WTC11 (cell line): ENCODE measurements at regions not wholly inside any gene's neighbourhood (a gene's known extent, or its start where the extent isn't known, plus 50 kb on each side); places are given as distances from the start of the nearest gene placed in this dataset.

Source experiments
- ATAC-seq: fragments of 200-7000 bp; cut with Tn5 transposase; 2 replicates; pipeline ENCODE4 v1.10.0; 2021; ENCODE audit warnings: mild to moderate bottlenecking, moderate library complexity
- CTCF ChIA-PET: fragments of 300-600 bp; sonication (Branson Sonifier 250); formaldehyde crosslinking; loops from one replicate; lab custom pipeline; 2021; ENCODE audit warnings: antibody characterized with exemption; lab: Charles Lee
- POLR2A ChIA-PET: fragments of 350-600 bp; sonication (Branson Sonifier 250); formaldehyde crosslinking; loops from one replicate; lab custom pipeline; 2021; ENCODE audit warnings: antibody characterized with exemption; lab: Charles Lee
- DNase-seq: peaks from one replicate; pipeline ENCODE4 v3.0.0; 2021; ENCODE audit warnings: low spot score
- H3K27ac Mint-ChIP-seq: 2 replicates; pipeline ENCODE4 v1.8.0; 2021; ENCODE audit warnings: mixed read lengths
- H3K27me3 Mint-ChIP-seq: 2 replicates; pipeline ENCODE4 v1.8.0; 2021; ENCODE audit warnings: low read depth, mild to moderate bottlenecking, moderate library complexity, mixed read lengths
- H3K36me3 Mint-ChIP-seq: 2 replicates; pipeline ENCODE4 v1.8.0; 2021; ENCODE audit warnings: mixed read lengths
- H3K4me1 Mint-ChIP-seq: 2 replicates; pipeline ENCODE4 v1.8.0; 2022; ENCODE audit warnings: mixed read lengths
- H3K4me3 Mint-ChIP-seq: 2 replicates; pipeline ENCODE4 v1.8.0; 2021; ENCODE audit warnings: mild to moderate bottlenecking, moderate library complexity, mixed read lengths
- H3K9me3 Mint-ChIP-seq: 2 replicates; pipeline ENCODE4 v1.8.0; 2021; ENCODE audit warnings: mixed read lengths
- ARID4B ChIP-seq: sonication (generic); formaldehyde crosslinking; IDR thresholded peaks from 2 replicates; pipeline ENCODE4 v1.8.0; 2023; ENCODE audit warnings: missing genetic modification reagents, mild to moderate bottlenecking, borderline replicate concordance
- CDX4 ChIP-seq: fragments of 250-450 bp; sonication (Bioruptor Pico); IDR thresholded peaks from 2 replicates; pipeline ENCODE4 v1.9.0; 2021; ENCODE audit warnings: moderate library complexity, mild to moderate bottlenecking, inconsistent platforms, borderline replicate concordance
- FOXP1 ChIP-seq: sonication (generic); formaldehyde crosslinking; IDR thresholded peaks from 2 replicates; pipeline ENCODE4 v1.8.0; 2022; ENCODE audit warnings: missing genetic modification reagents, mild to moderate bottlenecking, moderate library complexity, borderline replicate concordance
- HMGXB4 ChIP-seq: sonication (generic); formaldehyde crosslinking; IDR thresholded peaks from 2 replicates; pipeline ENCODE4 v1.8.1; 2023; ENCODE audit warnings: mild to moderate bottlenecking, moderate library complexity, missing genetic modification reagents
- IRF2 ChIP-seq: sonication (generic); formaldehyde crosslinking; IDR thresholded peaks from 2 replicates; pipeline ENCODE4 v1.8.0; 2022; ENCODE audit warnings: low read depth, missing genetic modification reagents, borderline replicate concordance
- MXD4 ChIP-seq: fragments of 250-450 bp; sonication (Bioruptor Pico); IDR thresholded peaks from 2 replicates; pipeline ENCODE4 v1.8.0; 2021; ENCODE audit warnings: mild to moderate bottlenecking, moderate library complexity, borderline replicate concordance
- NFYB ChIP-seq: sonication (generic); formaldehyde crosslinking; conservative IDR thresholded peaks from 2 replicates; pipeline ENCODE4 v1.8.0; 2022; ENCODE audit warnings: low read depth, missing genetic modification reagents
- SMAD3 ChIP-seq: sonication (generic); formaldehyde crosslinking; IDR thresholded peaks from 2 replicates; pipeline ENCODE4 v1.8.0; 2022; ENCODE audit warnings: missing genetic modification reagents, mild to moderate bottlenecking, borderline replicate concordance
- SOX15 ChIP-seq: fragments of 250-450 bp; sonication (Bioruptor Pico); IDR thresholded peaks from 2 replicates; pipeline ENCODE4 v1.9.0; 2021; ENCODE audit warnings: mild to moderate bottlenecking
- ZBTB43 ChIP-seq: sonication (generic); formaldehyde crosslinking; IDR thresholded peaks from 2 replicates; pipeline ENCODE4 v1.8.1; 2023; ENCODE audit warnings: mild to moderate bottlenecking, missing genetic modification reagents
- ZMAT4 ChIP-seq: fragments of 250-450 bp; sonication (Bioruptor Pico); IDR thresholded peaks from 2 replicates; pipeline ENCODE4 v1.9.0; 2021; ENCODE audit warnings: mild to moderate bottlenecking
- ZNF138 ChIP-seq: sonication (generic); formaldehyde crosslinking; conservative IDR thresholded peaks from 2 replicates; pipeline ENCODE4 v1.8.1; 2022; ENCODE audit warnings: mild to moderate bottlenecking, moderate library complexity, missing genetic modification reagents
- ZNF396 ChIP-seq: fragments of 250-450 bp; sonication (Bioruptor Pico); IDR thresholded peaks from 2 replicates; pipeline ENCODE4 v1.8.0; 2021; ENCODE audit warnings: mild to moderate bottlenecking, moderate library complexity, borderline replicate concordance
- ZNF423 ChIP-seq: fragments of 250-450 bp; sonication (Bioruptor Pico); IDR thresholded peaks from 2 replicates; pipeline ENCODE4 v2.1.2; 2022; ENCODE audit warnings: mild to moderate bottlenecking, moderate library complexity
- ZNF671 ChIP-seq: fragments of 250-450 bp; sonication (Bioruptor Pico); IDR thresholded peaks from 2 replicates; pipeline ENCODE4 v1.8.0; 2021; ENCODE audit warnings: mild to moderate bottlenecking
- TF ChIP-seq, protein P1 (sequence below): sonication (generic); formaldehyde crosslinking; IDR thresholded peaks from 2 replicates; pipeline ENCODE4 v1.8.1; 2023; ENCODE audit warnings: mild to moderate bottlenecking, missing genetic modification reagents
- TF ChIP-seq, protein P2 (sequence below): sonication (generic); formaldehyde crosslinking; IDR thresholded peaks from 2 replicates; pipeline ENCODE4 v1.8.1; 2022; ENCODE audit warnings: mild to moderate bottlenecking, missing genetic modification reagents, moderate library complexity, borderline replicate concordance
- TF ChIP-seq, protein P3 (sequence below): sonication (generic); formaldehyde crosslinking; IDR thresholded peaks from 2 replicates; pipeline ENCODE4 v1.8.0; 2023; ENCODE audit warnings: missing genetic modification reagents

DNA sequence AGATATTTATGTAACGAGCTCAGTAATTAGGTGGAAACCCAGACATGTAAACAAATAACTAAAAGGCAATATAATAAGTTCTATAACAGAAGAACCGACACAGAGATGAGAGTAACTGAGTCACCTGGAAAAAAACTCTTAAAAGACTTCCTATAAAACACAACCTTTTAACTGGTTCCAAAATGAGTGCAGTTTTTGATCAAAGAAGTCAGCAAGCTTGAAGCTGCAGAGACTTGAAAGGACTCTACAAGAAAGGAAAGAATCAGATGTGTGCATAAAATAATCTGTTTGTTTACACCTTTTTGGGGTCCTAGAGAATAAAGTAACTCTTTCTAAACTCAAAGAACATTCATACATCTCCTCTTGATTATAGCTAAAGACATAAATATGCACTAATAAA is 560.4 kb upstream of the CCDC54 start (continued):
- TF ChIP-seq ARID4B (CRISPR knock-in tag) (no peak), SOX15 (CRISPR knock-in tag) (no peak), ZNF671 (CRISPR knock-in tag) (no peak), ZNF138 (CRISPR knock-in tag) (no peak), MXD4 (CRISPR knock-in tag) (no peak), ZMAT4 (CRISPR knock-in tag) (no peak), ZBTB43 (CRISPR knock-in tag) (no peak)
- TF ChIP-seq, protein P1, sequence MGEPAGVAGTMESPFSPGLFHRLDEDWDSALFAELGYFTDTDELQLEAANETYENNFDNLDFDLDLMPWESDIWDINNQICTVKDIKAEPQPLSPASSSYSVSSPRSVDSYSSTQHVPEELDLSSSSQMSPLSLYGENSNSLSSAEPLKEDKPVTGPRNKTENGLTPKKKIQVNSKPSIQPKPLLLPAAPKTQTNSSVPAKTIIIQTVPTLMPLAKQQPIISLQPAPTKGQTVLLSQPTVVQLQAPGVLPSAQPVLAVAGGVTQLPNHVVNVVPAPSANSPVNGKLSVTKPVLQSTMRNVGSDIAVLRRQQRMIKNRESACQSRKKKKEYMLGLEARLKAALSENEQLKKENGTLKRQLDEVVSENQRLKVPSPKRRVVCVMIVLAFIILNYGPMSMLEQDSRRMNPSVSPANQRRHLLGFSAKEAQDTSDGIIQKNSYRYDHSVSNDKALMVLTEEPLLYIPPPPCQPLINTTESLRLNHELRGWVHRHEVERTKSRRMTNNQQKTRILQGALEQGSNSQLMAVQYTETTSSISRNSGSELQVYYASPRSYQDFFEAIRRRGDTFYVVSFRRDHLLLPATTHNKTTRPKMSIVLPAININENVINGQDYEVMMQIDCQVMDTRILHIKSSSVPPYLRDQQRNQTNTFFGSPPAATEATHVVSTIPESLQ: no peak

- POLR2A ChIA-PET: no interaction called here
- H3K4me1 Mint-ChIP-seq: peaks cover 19% of the 10 kb centered on the region
- 0 out of 2 replicates have a peak overlapping the region, but pooled peaks have one; percentile 6 for H3K27ac Mint-ChIP-seq
- H3K4me3 Mint-ChIP-seq: no peak overlapping the region
- H3K9me3 Mint-ChIP-seq: no peaks in the 10 kb centered on the region
- CTCF ChIA-PET: interaction anchor here (1.0 kb wide), 1 partner anchor 247 kb away, joined by 4 read pairs; no protein-coding TSS in a partner anchor
- no peaks in the 10 kb centered on the region for H3K27me3 Mint-ChIP-seq
- peak; percentile 56 for ATAC-seq
- peaks cover 6% of the 10 kb centered on the region; the same call in 1 of the 2 replicates for H3K36me3 Mint-ChIP-seq
- DNase-seq: no peak
- TF ChIP-seq FOXP1 (CRISPR knock-in tag): no peak
- TF ChIP-seq, protein P2, sequence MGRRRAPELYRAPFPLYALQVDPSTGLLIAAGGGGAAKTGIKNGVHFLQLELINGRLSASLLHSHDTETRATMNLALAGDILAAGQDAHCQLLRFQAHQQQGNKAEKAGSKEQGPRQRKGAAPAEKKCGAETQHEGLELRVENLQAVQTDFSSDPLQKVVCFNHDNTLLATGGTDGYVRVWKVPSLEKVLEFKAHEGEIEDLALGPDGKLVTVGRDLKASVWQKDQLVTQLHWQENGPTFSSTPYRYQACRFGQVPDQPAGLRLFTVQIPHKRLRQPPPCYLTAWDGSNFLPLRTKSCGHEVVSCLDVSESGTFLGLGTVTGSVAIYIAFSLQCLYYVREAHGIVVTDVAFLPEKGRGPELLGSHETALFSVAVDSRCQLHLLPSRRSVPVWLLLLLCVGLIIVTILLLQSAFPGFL (CRISPR knock-in tag): no peak
- TF ChIP-seq ZNF396: no peak
- TF ChIP-seq, protein P1: no peak
- TF ChIP-seq IRF2: no peak
- TF ChIP-seq NFYB (CRISPR knock-in tag): no peak
- no peak for TF ChIP-seq HMGXB4 (CRISPR knock-in tag)
- no peak for TF ChIP-seq SMAD3 (CRISPR knock-in tag)
- no peak for TF ChIP-seq ZNF423
- TF ChIP-seq, protein P3, sequence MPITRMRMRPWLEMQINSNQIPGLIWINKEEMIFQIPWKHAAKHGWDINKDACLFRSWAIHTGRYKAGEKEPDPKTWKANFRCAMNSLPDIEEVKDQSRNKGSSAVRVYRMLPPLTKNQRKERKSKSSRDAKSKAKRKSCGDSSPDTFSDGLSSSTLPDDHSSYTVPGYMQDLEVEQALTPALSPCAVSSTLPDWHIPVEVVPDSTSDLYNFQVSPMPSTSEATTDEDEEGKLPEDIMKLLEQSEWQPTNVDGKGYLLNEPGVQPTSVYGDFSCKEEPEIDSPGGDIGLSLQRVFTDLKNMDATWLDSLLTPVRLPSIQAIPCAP (CRISPR knock-in tag): no peak
- no peak for TF ChIP-seq ZMAT4 (CRISPR knock-in tag)
- TF ChIP-seq CDX4: no peak
Observed at GRCh38 chr3:106817706-106818105, 559.5 kb upstream of the CCDC54 start.
